ENCODE measurements at regions not wholly inside any gene's neighbourhood (a gene's known extent, or its start where the extent isn't known, plus 50 kb on each side); places are given as distances from the start of the nearest gene placed in this dataset.

DNA sequence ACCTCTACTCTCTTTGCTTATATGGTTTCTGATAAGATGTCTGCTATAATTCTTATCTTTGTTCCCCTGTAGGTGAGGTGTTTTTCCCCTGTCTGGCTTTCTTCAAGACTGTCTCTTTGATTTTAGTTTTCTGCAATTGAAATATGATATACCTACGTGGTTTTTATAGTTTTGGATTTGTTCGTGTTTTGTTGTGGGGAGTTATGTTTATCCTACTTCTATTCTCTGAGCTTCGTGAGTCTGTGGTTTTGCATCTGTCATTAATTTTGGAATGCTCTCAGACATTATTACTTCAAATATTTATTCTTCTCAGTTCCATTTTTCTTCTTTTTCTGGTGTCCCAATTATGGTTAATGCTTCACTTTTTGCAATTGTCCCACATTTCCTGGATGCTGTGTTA, 521.3 kb downstream of the KCTD16 start:
- TF ChIP-seq CTCF (IDR thresholded peaks at IDR 0.05; ENCODE audit: insufficient read depth, low read depth, low read length) = no peak
- TF ChIP-seq EZH2 (IDR thresholded peaks at IDR 0.05; ENCODE audit: insufficient read depth, low read length) = no peak

All from astrocyte (in vitro differentiated cells and primary cell).